Liver (tissue), 8 donors: ENCODE measurements at regions not wholly inside any gene's neighbourhood (a gene's known extent, or its start where the extent isn't known, plus 50 kb on each side); places are given as distances from the start of the nearest gene placed in this dataset.

Experiments
- DNase-seq: peaks from one replicate; pipeline ENCODE4 v3.0.0-alpha.2; 2017; ENCODE audit warnings: low spot score
- H3K27ac ChIP-seq, 2 donors: one replicate each; pipeline ENCODE4 v1.7.0; 2013; ENCODE audit warnings: inconsistent platforms in 2 of 2, low read length in 2 of 2, control low read depth in 1 of 2, low read depth in 1 of 2, mild to moderate bottlenecking in 1 of 2
- H3K27me3 ChIP-seq, 4 donors: one replicate each; pipeline versions ENCODE4 v1.6.1 to v1.7.0; 2013; ENCODE audit warnings: low read length in 3 of 4, inconsistent platforms in 1 of 4, mild to moderate bottlenecking in 1 of 4, moderate library complexity in 1 of 4; ENCODE audit not compliant: control insufficient read depth in 4 of 4, insufficient read depth in 4 of 4
- H3K36me3 ChIP-seq, 4 donors: one replicate each; pipeline versions ENCODE4 v1.6.1 to v1.7.0; 2013; ENCODE audit warnings: low read length in 3 of 4, mild to moderate bottlenecking in 3 of 4, low read depth in 1 of 4, moderate library complexity in 1 of 4; ENCODE audit not compliant: control insufficient read depth in 4 of 4, insufficient read depth in 3 of 4
- H3K4me1 ChIP-seq, 4 donors: one replicate each; pipeline versions ENCODE4 v1.6.1 to v1.7.0; 2013; ENCODE audit warnings: low read length in 3 of 4, mild to moderate bottlenecking in 3 of 4, moderate library complexity in 1 of 4; ENCODE audit not compliant: control insufficient read depth in 4 of 4, insufficient read depth in 4 of 4
- H3K4me3 ChIP-seq, 3 donors: one replicate each; pipeline versions ENCODE4 v1.6.1 to v1.7.0; 2013; ENCODE audit warnings: low read length in 3 of 3, control low read depth in 1 of 3, low read depth in 1 of 3, mild to moderate bottlenecking in 1 of 3
- H3K9ac ChIP-seq, 2 donors: one replicate each; pipeline ENCODE4 v1.7.0; 2013; ENCODE audit warnings: low read length in 2 of 2, mild to moderate bottlenecking in 2 of 2, moderate library complexity in 2 of 2, control low read depth in 1 of 2, low read depth in 1 of 2
- H3K9me3 ChIP-seq, 4 donors: one replicate each; pipeline versions ENCODE4 v1.6.1 to v1.7.0; 2013; ENCODE audit warnings: low read length in 3 of 4; ENCODE audit not compliant: control insufficient read depth in 4 of 4
- ATF3 ChIP-seq: IDR thresholded peaks from 2 replicates; pipeline ENCODE4 v1.6.1; 2016; ENCODE audit warnings: antibody characterized with exemption
- CTCF ChIP-seq: fragments of 150-350 bp; IDR thresholded peaks from 2 replicates; pipeline ENCODE4 v1.5.1; 2017; ENCODE audit warnings: improper control_type of control experiment, low read depth, low read length; ENCODE audit not compliant: missing input control
- EGR1 ChIP-seq, 2 donors: IDR thresholded peaks; 2 replicates each; pipeline ENCODE4 v1.6.1; 2016 to 2018; ENCODE audit warnings: antibody characterized with exemption in 2 of 2, low read depth in 2 of 2
- FOXA2 ChIP-seq: IDR thresholded peaks from 2 replicates; pipeline ENCODE4 v1.6.1; 2016; ENCODE audit warnings: antibody characterized with exemption
- GABPA ChIP-seq, 2 donors: IDR thresholded peaks in 1 of 2; conservative IDR thresholded peaks in 1 of 2; 2 replicates each; pipeline ENCODE4 v1.6.1; 2016; ENCODE audit warnings: antibody characterized with exemption in 2 of 2, mild to moderate bottlenecking in 1 of 2, moderate library complexity in 1 of 2
- HNF4A ChIP-seq, 2 donors: conservative IDR thresholded peaks; 2 replicates each; pipeline ENCODE4 v1.6.1; 2016; ENCODE audit warnings: antibody characterized with exemption in 2 of 2, mild to moderate bottlenecking in 2 of 2
- HNF4G ChIP-seq: IDR thresholded peaks from 2 replicates; pipeline ENCODE4 v1.6.1; 2016; ENCODE audit warnings: antibody characterized with exemption
- JUND ChIP-seq, 2 donors: IDR thresholded peaks; 2 replicates each; pipeline ENCODE4 v1.6.1; 2016; ENCODE audit warnings: antibody characterized with exemption in 2 of 2
- MAX ChIP-seq: IDR thresholded peaks from 2 replicates; pipeline ENCODE4 v1.6.1; 2016; ENCODE audit warnings: antibody characterized with exemption
- NR2F2 ChIP-seq: IDR thresholded peaks from 2 replicates; pipeline ENCODE4 v1.6.1; 2016; ENCODE audit warnings: antibody characterized with exemption
- RAD21 ChIP-seq, 2 donors: IDR thresholded peaks; 2 replicates each; pipeline ENCODE4 v1.6.1; 2016; ENCODE audit warnings: antibody characterized with exemption in 2 of 2, mild to moderate bottlenecking in 2 of 2
- REST ChIP-seq: IDR thresholded peaks from 2 replicates; pipeline ENCODE4 v1.6.1; 2016; ENCODE audit warnings: antibody characterized with exemption, mild to moderate bottlenecking
- RXRA ChIP-seq, 2 donors: IDR thresholded peaks; 2 replicates each; pipeline ENCODE4 v1.6.1; 2017 to 2018; ENCODE audit warnings: antibody characterized with exemption in 2 of 2, mild to moderate bottlenecking in 1 of 2
- SP1 ChIP-seq: IDR thresholded peaks from 2 replicates; pipeline ENCODE4 v1.6.1; 2018; ENCODE audit warnings: antibody characterized with exemption, mild to moderate bottlenecking
- TAF1 ChIP-seq: conservative IDR thresholded peaks from 2 replicates; pipeline ENCODE4 v1.6.1; 2016; ENCODE audit warnings: antibody characterized with exemption, mild to moderate bottlenecking
- YY1 ChIP-seq: IDR thresholded peaks from 2 replicates; pipeline ENCODE4 v1.6.1; 2016; ENCODE audit warnings: antibody characterized with exemption, mild to moderate bottlenecking
- ZBTB33 ChIP-seq: IDR thresholded peaks from 2 replicates; pipeline ENCODE4 v1.6.1; 2016; ENCODE audit warnings: antibody characterized with exemption
- WGBS: extraction: QIAGEN DNeasy Blood & Tissue Kit; methylation state at CpG from one replicate; pipeline ENCODE4 v1.1.7; 2013; 5-methylcytosine and 5-hydroxymethylcytosine counted together
- donor health status: healthy.
- donor health status: healthy.
- donor health status: healthy.
- donor health status: healthy.
- donor health status: healthy.

- no peak for TF ChIP-seq RAD21 (IDR thresholded peaks at IDR 0.05)
Observed at GRCh38 chrY:15456491-15456890, 932.2 kb downstream of the NLGN4Y start (continued).

GRCh38 chrY:15457682-15458081, 933.4 kb downstream of the NLGN4Y start:
- Histone ChIP-seq H3K4me3 (no peak overlapping the region), H3K27me3 (no peaks in the 10 kb centered on the region), H3K27ac (no peak overlapping the region), H3K36me3 (no peaks in the 10 kb centered on the region), H3K4me1 (no peaks in the 10 kb centered on the region), H3K9ac (no peak overlapping the region), H3K9me3 (no peaks in the 10 kb centered on the region)
- 96% methylated on average over 3 of the region's 3 CpGs for WGBS
- no peak for DNase-seq
- TF ChIP-seq ATF3 (no peak), FOXA2 (no peak), ZBTB33 (no peak), GABPA (IDR thresholded peaks at IDR 0.05 in 1 of 2, conservative IDR thresholded peaks at IDR 0.05 in 1 of 2) (no peak)

- H3K36me3 ChIP-seq, result no peaks in the 10 kb centered on the region
- no peak overlapping the region for H3K9ac ChIP-seq
- H3K4me1 ChIP-seq, result no peaks in the 10 kb centered on the region
- no peak overlapping the region for H3K4me3 ChIP-seq
- no peaks in the 10 kb centered on the region for H3K27me3 ChIP-seq
- no peak overlapping the region for H3K27ac ChIP-seq
- no peak for TF ChIP-seq MAX
- no peak for TF ChIP-seq TAF1
- no peak for TF ChIP-seq RXRA (IDR thresholded peaks at IDR 0.05)
- TF ChIP-seq GABPA (IDR thresholded peaks at IDR 0.05 in 1 of 2, conservative IDR thresholded peaks at IDR 0.05 in 1 of 2), result no peak
- TF ChIP-seq REST, result no peak
- TF ChIP-seq YY1, result no peak
- no peak for TF ChIP-seq ATF3
- TF ChIP-seq NR2F2, result no peak
- TF ChIP-seq CTCF, result no peak
- TF ChIP-seq EGR1 (IDR thresholded peaks at IDR 0.05; ENCODE audit: low read depth in 2 of 2), result no peak
- TF ChIP-seq HNF4G, result no peak
- TF ChIP-seq RAD21 (IDR thresholded peaks at IDR 0.05), result no peak
- no peak for TF ChIP-seq HNF4A (conservative IDR thresholded peaks at IDR 0.05)
- no peak for TF ChIP-seq JUND (IDR thresholded peaks at IDR 0.05)
- TF ChIP-seq SP1, result no peak
- no peak for DNase-seq
- no peaks in the 10 kb centered on the region for H3K9me3 ChIP-seq
Observed at GRCh38 chrY:15458426-15458825, 934.1 kb downstream of the NLGN4Y start.
